ENCODE measurements at regions not wholly inside any gene's neighbourhood (a gene's known extent, or its start where the extent isn't known, plus 50 kb on each side); places are given as distances from the start of the nearest gene placed in this dataset.

DNA sequence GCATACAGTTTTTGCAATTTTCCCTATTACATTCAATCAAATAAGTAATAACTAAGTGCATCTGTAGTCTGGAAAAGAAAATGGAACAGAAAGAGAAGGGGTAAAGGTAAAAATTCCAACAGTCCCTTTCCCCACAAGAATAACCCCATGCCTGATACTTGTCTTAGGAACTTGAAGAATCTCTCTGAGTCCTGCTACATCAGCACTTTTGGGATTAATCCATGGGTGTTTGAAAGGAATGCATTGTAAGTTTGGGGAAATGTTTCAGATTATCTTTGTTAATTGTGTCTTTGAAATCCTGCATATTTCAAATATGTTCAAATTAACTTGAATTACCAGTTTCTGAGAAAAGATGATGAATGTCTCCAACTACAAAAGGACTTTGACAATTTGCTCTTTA, 667.3 kb upstream of the PRKX start:
- TF ChIP-seq EZH2 (IDR thresholded peaks at IDR 0.05; ENCODE audit: low read depth, unreplicated experiment) (no peak), POLR2AphosphoS5 (IDR thresholded peaks at IDR 0.05; ENCODE audit: low read depth) (no peak), ZNF331 (CRISPR knock-in tag; IDR thresholded peaks at IDR 0.05; ENCODE audit: low read depth) (no peak), CREB1 (CRISPR knock-in tag; IDR thresholded peaks at IDR 0.05; ENCODE audit: low read depth) (no peak), JUNB (IDR thresholded peaks at IDR 0.05; ENCODE audit: unreplicated experiment) (no peak)
- TF ChIP-seq, protein P1, sequence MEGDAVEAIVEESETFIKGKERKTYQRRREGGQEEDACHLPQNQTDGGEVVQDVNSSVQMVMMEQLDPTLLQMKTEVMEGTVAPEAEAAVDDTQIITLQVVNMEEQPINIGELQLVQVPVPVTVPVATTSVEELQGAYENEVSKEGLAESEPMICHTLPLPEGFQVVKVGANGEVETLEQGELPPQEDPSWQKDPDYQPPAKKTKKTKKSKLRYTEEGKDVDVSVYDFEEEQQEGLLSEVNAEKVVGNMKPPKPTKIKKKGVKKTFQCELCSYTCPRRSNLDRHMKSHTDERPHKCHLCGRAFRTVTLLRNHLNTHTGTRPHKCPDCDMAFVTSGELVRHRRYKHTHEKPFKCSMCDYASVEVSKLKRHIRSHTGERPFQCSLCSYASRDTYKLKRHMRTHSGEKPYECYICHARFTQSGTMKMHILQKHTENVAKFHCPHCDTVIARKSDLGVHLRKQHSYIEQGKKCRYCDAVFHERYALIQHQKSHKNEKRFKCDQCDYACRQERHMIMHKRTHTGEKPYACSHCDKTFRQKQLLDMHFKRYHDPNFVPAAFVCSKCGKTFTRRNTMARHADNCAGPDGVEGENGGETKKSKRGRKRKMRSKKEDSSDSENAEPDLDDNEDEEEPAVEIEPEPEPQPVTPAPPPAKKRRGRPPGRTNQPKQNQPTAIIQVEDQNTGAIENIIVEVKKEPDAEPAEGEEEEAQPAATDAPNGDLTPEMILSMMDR (conservative IDR thresholded peaks at IDR 0.05; ENCODE audit: low read depth in 2 of 2): no peak
- TF ChIP-seq, protein P2, sequence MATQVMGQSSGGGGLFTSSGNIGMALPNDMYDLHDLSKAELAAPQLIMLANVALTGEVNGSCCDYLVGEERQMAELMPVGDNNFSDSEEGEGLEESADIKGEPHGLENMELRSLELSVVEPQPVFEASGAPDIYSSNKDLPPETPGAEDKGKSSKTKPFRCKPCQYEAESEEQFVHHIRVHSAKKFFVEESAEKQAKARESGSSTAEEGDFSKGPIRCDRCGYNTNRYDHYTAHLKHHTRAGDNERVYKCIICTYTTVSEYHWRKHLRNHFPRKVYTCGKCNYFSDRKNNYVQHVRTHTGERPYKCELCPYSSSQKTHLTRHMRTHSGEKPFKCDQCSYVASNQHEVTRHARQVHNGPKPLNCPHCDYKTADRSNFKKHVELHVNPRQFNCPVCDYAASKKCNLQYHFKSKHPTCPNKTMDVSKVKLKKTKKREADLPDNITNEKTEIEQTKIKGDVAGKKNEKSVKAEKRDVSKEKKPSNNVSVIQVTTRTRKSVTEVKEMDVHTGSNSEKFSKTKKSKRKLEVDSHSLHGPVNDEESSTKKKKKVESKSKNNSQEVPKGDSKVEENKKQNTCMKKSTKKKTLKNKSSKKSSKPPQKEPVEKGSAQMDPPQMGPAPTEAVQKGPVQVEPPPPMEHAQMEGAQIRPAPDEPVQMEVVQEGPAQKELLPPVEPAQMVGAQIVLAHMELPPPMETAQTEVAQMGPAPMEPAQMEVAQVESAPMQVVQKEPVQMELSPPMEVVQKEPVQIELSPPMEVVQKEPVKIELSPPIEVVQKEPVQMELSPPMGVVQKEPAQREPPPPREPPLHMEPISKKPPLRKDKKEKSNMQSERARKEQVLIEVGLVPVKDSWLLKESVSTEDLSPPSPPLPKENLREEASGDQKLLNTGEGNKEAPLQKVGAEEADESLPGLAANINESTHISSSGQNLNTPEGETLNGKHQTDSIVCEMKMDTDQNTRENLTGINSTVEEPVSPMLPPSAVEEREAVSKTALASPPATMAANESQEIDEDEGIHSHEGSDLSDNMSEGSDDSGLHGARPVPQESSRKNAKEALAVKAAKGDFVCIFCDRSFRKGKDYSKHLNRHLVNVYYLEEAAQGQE (IDR thresholded peaks at IDR 0.05; ENCODE audit: unreplicated experiment): no peak
